KMS-11 (cell line): ENCODE measurements at regions not wholly inside any gene's neighbourhood (a gene's known extent, or its start where the extent isn't known, plus 50 kb on each side); places are given as distances from the start of the nearest gene placed in this dataset.

Experiments
- H2AFZ ChIP-seq: fragments of 200-600 bp; sonication (generic); 2 replicates; pipeline ENCODE4 v1.6.1; 2016; ENCODE audit warnings: antibody characterized with exemption, mixed run types, low read depth
- H3K27ac ChIP-seq: fragments of 200-600 bp; sonication (generic); 2 replicates; pipeline ENCODE4 v1.6.1; 2016; ENCODE audit warnings: mild to moderate bottlenecking, mixed run types
- H3K27me3 ChIP-seq: fragments of 200-600 bp; sonication (generic); 2 replicates; pipeline ENCODE4 v1.6.1; 2017; ENCODE audit warnings: mild to moderate bottlenecking, low read depth, mixed run types, moderate library complexity; ENCODE audit not compliant: insufficient read depth
- H3K36me3 ChIP-seq: fragments of 200-600 bp; sonication (generic); 2 replicates; pipeline ENCODE4 v1.6.1; 2017; ENCODE audit warnings: mild to moderate bottlenecking, mixed run types; ENCODE audit not compliant: insufficient read depth
- H3K4me1 ChIP-seq: fragments of 200-600 bp; sonication (generic); 2 replicates; pipeline ENCODE4 v1.6.1; 2016; ENCODE audit warnings: mild to moderate bottlenecking, low read depth, mixed run types; ENCODE audit not compliant: poor library complexity, severe bottlenecking
- H3K4me2 ChIP-seq: fragments of 200-600 bp; sonication (generic); 2 replicates; pipeline ENCODE4 v1.7.0; 2016; ENCODE audit warnings: mild to moderate bottlenecking, mixed run types
- H3K4me3 ChIP-seq: fragments of 200-600 bp; sonication (generic); IDR thresholded peaks from 2 replicates; pipeline ENCODE4 v1.6.1; 2017; ENCODE audit warnings: low read depth, low read length, mixed read lengths; ENCODE audit not compliant: insufficient read depth
- H3K79me2 ChIP-seq: fragments of 200-600 bp; sonication (generic); 2 replicates; pipeline ENCODE4 v1.6.1; 2016; ENCODE audit warnings: low read depth, mixed run types; ENCODE audit not compliant: insufficient read depth
- H3K9ac ChIP-seq: fragments of 200-600 bp; sonication (generic); 2 replicates; pipeline ENCODE4 v1.6.1; 2016; ENCODE audit warnings: mild to moderate bottlenecking, mixed run types
- H4K20me1 ChIP-seq: fragments of 200-600 bp; sonication (generic); 2 replicates; pipeline ENCODE4 v1.6.1; 2016; ENCODE audit warnings: mild to moderate bottlenecking, mixed run types; ENCODE audit not compliant: insufficient read depth
- CTCF ChIP-seq: fragments of 200-600 bp; sonication (generic); conservative IDR thresholded peaks from 2 replicates; pipeline ENCODE4 v1.6.1; 2017; ENCODE audit warnings: low read depth, mild to moderate bottlenecking, antibody characterized with exemption, low read length, moderate library complexity, mixed read lengths

- Histone ChIP-seq H3K27me3 (no peaks in the 10 kb centered on the region), H3K79me2 (no peaks in the 10 kb centered on the region), H3K36me3 (no peaks in the 10 kb centered on the region), H3K9ac (no peak overlapping the region), H3K27ac (no peak overlapping the region), H2AFZ (no peak overlapping the region), H3K4me1 (no peaks in the 10 kb centered on the region), H4K20me1 (no peaks in the 10 kb centered on the region), H3K4me3 (no peak overlapping the region), H3K4me2 (no peak overlapping the region)
- TF ChIP-seq CTCF: no peak
Observed at GRCh38 chr3:106809041-106809440, 568.2 kb upstream of the CCDC54 start.

GRCh38 chr3:106809623-106810299 is 567.5 kb upstream of the CCDC54 start:
- Histone ChIP-seq H3K36me3 (no peaks in the 10 kb centered on the region), H3K9ac (no peak overlapping the region), H3K4me3 (no peak overlapping the region), H3K4me2 (no peak overlapping the region), H3K79me2 (no peaks in the 10 kb centered on the region), H4K20me1 (no peaks in the 10 kb centered on the region), H3K4me1 (no peaks in the 10 kb centered on the region), H3K27me3 (no peaks in the 10 kb centered on the region), H3K27ac (no peak overlapping the region), H2AFZ (no peak overlapping the region)
- no peak for TF ChIP-seq CTCF

- Histone ChIP-seq H4K20me1 (no peaks in the 10 kb centered on the region), H3K27me3 (no peaks in the 10 kb centered on the region), H3K4me2 (no peak overlapping the region), H3K4me1 (no peaks in the 10 kb centered on the region), H3K9ac (no peak overlapping the region), H3K27ac (no peak overlapping the region), H3K79me2 (no peaks in the 10 kb centered on the region), H3K4me3 (no peak overlapping the region), H2AFZ (no peak overlapping the region), H3K36me3 (no peaks in the 10 kb centered on the region)
- TF ChIP-seq CTCF: no peak
Observed at GRCh38 chr3:106810300-106810875, 566.9 kb upstream of the CCDC54 start.

GRCh38 chr3:106811376-106811775 is 565.9 kb upstream of the CCDC54 start:
- Histone ChIP-seq H3K4me3 (no peak overlapping the region), H3K27me3 (no peaks in the 10 kb centered on the region), H3K27ac (no peak overlapping the region), H2AFZ (no peak overlapping the region), H4K20me1 (no peaks in the 10 kb centered on the region), H3K4me2 (no peak overlapping the region), H3K4me1 (no peaks in the 10 kb centered on the region), H3K79me2 (no peaks in the 10 kb centered on the region), H3K9ac (no peak overlapping the region), H3K36me3 (no peaks in the 10 kb centered on the region)
- no peak for TF ChIP-seq CTCF
